PC-9 (cell line): ENCODE measurements at regions not wholly inside any gene's neighbourhood (a gene's known extent, or its start where the extent isn't known, plus 50 kb on each side); places are given as distances from the start of the nearest gene placed in this dataset.

Source experiments
- EZH2 ChIP-seq: fragments of 200-600 bp; sonication (generic); IDR thresholded peaks from 2 replicates; pipeline ENCODE4 v1.8.0; 2017; ENCODE audit warnings: antibody characterized with exemption, low read depth
- TF ChIP-seq, protein P1 (sequence below): fragments of 200-600 bp; sonication (generic); conservative IDR thresholded peaks from 2 replicates; pipeline ENCODE4 v1.6.1; 2017; ENCODE audit warnings: mixed run types, antibody characterized with exemption, mild to moderate bottlenecking, moderate library complexity

DNA sequence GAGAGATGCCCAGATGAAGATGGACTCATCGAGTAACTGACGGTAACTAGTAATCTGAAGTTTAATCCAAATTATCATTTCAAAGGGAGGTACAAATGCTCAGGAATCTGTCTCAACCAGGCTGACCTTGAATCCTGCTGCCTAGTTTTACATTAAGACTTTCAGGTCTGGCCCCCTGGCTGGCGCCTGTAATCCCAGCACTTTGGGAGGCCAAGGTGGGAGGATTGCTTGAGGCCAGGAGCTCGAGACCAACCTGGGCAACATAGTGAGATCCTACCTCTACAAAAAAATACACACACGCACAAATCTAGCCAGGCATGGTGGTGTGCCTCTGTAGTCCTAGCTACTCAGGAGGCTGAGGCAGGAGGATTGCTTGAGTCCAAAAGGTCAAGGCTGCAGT is 95.7 kb upstream of the AKT3 start:
- TF ChIP-seq, protein P1, sequence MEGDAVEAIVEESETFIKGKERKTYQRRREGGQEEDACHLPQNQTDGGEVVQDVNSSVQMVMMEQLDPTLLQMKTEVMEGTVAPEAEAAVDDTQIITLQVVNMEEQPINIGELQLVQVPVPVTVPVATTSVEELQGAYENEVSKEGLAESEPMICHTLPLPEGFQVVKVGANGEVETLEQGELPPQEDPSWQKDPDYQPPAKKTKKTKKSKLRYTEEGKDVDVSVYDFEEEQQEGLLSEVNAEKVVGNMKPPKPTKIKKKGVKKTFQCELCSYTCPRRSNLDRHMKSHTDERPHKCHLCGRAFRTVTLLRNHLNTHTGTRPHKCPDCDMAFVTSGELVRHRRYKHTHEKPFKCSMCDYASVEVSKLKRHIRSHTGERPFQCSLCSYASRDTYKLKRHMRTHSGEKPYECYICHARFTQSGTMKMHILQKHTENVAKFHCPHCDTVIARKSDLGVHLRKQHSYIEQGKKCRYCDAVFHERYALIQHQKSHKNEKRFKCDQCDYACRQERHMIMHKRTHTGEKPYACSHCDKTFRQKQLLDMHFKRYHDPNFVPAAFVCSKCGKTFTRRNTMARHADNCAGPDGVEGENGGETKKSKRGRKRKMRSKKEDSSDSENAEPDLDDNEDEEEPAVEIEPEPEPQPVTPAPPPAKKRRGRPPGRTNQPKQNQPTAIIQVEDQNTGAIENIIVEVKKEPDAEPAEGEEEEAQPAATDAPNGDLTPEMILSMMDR = no peak
- no peak for TF ChIP-seq EZH2
